GM12878 (cell line): ENCODE measurements at regions not wholly inside any gene's neighbourhood (a gene's known extent, or its start where the extent isn't known, plus 50 kb on each side); places are given as distances from the start of the nearest gene placed in this dataset.
A peak's percentile ranks its signal among the peaks of the same experiment; 100 is the strongest.

ENCODE experiments used
- ATAC-seq: fragments of 200-7000 bp; cut with Tn5 transposase; 3 replicates; pipeline ENCODE4 v1.9.1; 2020; ENCODE audit warnings: mild to moderate bottlenecking, moderate library complexity
- BruUV-seq: library from RNA; stranded (reverse); fragments of 400-500 nt; replicated peaks from 2 replicates; lab custom pipeline; 2021; lab: Mats Ljungman, UMichigan
- CTCF ChIA-PET: fragments of 300-600 bp; sonication (Branson Sonifier 250); formaldehyde crosslinking; extraction: SDS; loops from one replicate; lab custom pipeline; 2021; ENCODE audit warnings: inconsistent platforms; lab: Yijun Ruan, JAX
- POLR2A ChIA-PET: fragments of 350-600 bp; formaldehyde crosslinking; extraction: SDS; loops from one replicate; lab custom pipeline; 2021; ENCODE audit warnings: inconsistent platforms; lab: Charles Lee
- RAD21 ChIA-PET: fragments of 300-600 bp; sonication (Branson Sonifier 250); formaldehyde crosslinking; loops from one replicate; lab custom pipeline; 2023; ENCODE audit warnings: antibody characterized with exemption; ENCODE audit not compliant: unreplicated experiment; lab: Charles Lee
- SMC1A ChIA-PET: fragments of 300-600 bp; sonication (Branson Sonifier 250); formaldehyde crosslinking; loops from one replicate; lab custom pipeline; 2023; ENCODE audit not compliant: unreplicated experiment, uncharacterized antibody; lab: Charles Lee
- DNase-seq: peaks from one replicate; pipeline ENCODE4 v3.0.0-alpha.2; 2011; ENCODE audit warnings: low read depth, low spot score
- FAIRE-seq: peaks from 3 replicates; lab custom pipeline; 2011; peaks lifted over from hg19 to GRCh38; lab: Jason Lieb, UNC
- H2AFZ ChIP-seq: 2 replicates; pipeline ENCODE4 v1.6.0; 2011; ENCODE audit warnings: low read depth, low read length, control low read depth; ENCODE audit not compliant: control insufficient read depth
- H3K27ac ChIP-seq: 2 replicates; pipeline ENCODE4 v1.5.1; 2011; ENCODE audit warnings: control low read depth; ENCODE audit not compliant: control insufficient read depth, insufficient read depth
- H3K27me3 ChIP-seq, 2 experiments: replicated peaks in 1 of 2; 2 replicates each; pipeline versions ENCODE4 v1.6.0 to v1.6.1; 2011; ENCODE audit warnings: low read length in 1 of 2; ENCODE audit not compliant: control insufficient read depth in 2 of 2, insufficient read depth in 2 of 2
- H3K36me3 ChIP-seq, 2 experiments: 2 replicates each; pipeline ENCODE4 v1.5.1; 2011; ENCODE audit warnings: low read length in 1 of 2; ENCODE audit not compliant: control insufficient read depth in 2 of 2, insufficient read depth in 2 of 2
- H3K4me1 ChIP-seq: 2 replicates; pipeline ENCODE4 v1.6.1; 2011; ENCODE audit warnings: mild to moderate bottlenecking, low read length, moderate library complexity, mixed read lengths; ENCODE audit not compliant: control insufficient read depth, insufficient read depth
- H3K4me2 ChIP-seq: 2 replicates; pipeline ENCODE4 v1.6.0; 2011; ENCODE audit warnings: control low read depth; ENCODE audit not compliant: control insufficient read depth, insufficient read depth
- H3K4me3 ChIP-seq: fragments of 200-600 bp; sonication (generic); 2 replicates; pipeline ENCODE4 v1.5.1; 2016
- H3K79me2 ChIP-seq: 2 replicates; pipeline ENCODE4 v1.6.0; 2011; ENCODE audit warnings: low read length; ENCODE audit not compliant: control insufficient read depth, insufficient read depth
- H3K9ac ChIP-seq: 2 replicates; pipeline ENCODE4 v1.8.0; 2011; ENCODE audit warnings: low read length, control low read depth, mixed read lengths; ENCODE audit not compliant: control insufficient read depth, insufficient read depth
- H3K9me3 ChIP-seq: replicated peaks from 3 replicates; pipeline ENCODE4 v1.5.1; 2011; ENCODE audit warnings: mild to moderate bottlenecking, low read length; ENCODE audit not compliant: control insufficient read depth, insufficient read depth
- H4K20me1 ChIP-seq: 2 replicates; pipeline ENCODE4 v1.6.0; 2011; ENCODE audit not compliant: control insufficient read depth, insufficient read depth
- BCL3 ChIP-seq: IDR thresholded peaks from 2 replicates; pipeline ENCODE4 v1.6.1; 2011; ENCODE audit warnings: borderline replicate concordance, low read depth, mild to moderate bottlenecking, moderate library complexity, low read length; ENCODE audit not compliant: insufficient read depth, poor library complexity, severe bottlenecking
- MTA2 ChIP-seq: fragments of 450-650 bp; IDR thresholded peaks from 2 replicates; pipeline ENCODE4 v1.6.1; 2016; ENCODE audit warnings: low read depth, mild to moderate bottlenecking, moderate library complexity
- RUNX3 ChIP-seq: IDR thresholded peaks from 2 replicates; pipeline ENCODE4 v1.6.1; 2012; ENCODE audit warnings: low read length, inconsistent platforms
- SMARCA5 ChIP-seq: fragments of 450-650 bp; IDR thresholded peaks from 2 replicates; pipeline ENCODE4 v1.6.1; 2017; ENCODE audit warnings: mild to moderate bottlenecking
- SMC3 ChIP-seq: IDR thresholded peaks from 2 replicates; pipeline ENCODE4 v1.6.1; 2011; ENCODE audit warnings: low read length, improper control_type of control experiment, borderline replicate concordance
- SREBF1 ChIP-seq: IDR thresholded peaks from 2 replicates; pipeline ENCODE4 v1.6.1; 2012; ENCODE audit warnings: mild to moderate bottlenecking, low read length
- ZNF207 ChIP-seq: fragments of 450-650 bp; IDR thresholded peaks from 2 replicates; pipeline ENCODE4 v1.6.1; 2014; ENCODE audit warnings: antibody characterized with exemption, mild to moderate bottlenecking, borderline replicate concordance
- ZNF384 ChIP-seq: IDR thresholded peaks from 2 replicates; pipeline ENCODE4 v1.6.1; 2012; ENCODE audit warnings: low read depth, mild to moderate bottlenecking, low read length, improper control_type of control experiment, borderline replicate concordance
- WGBS: methylation state at CpG from one replicate; pipeline ENCODE4 v1.1.6; 2016; ENCODE audit warnings: low lambda C conversion rate; ENCODE audit not compliant: insufficient replicate concordance, insufficient coverage; ENCODE audit errors: missing lambda C conversion rate; 5-methylcytosine and 5-hydroxymethylcytosine counted together
- in situ Hi-C: fragments of 300-500 bp; cut with MboI; formaldehyde crosslinking; loops from 9 replicates; pipeline ENCODE4 v1.14.3; 2018; ENCODE audit warnings: mixed read lengths
- intact Hi-C: fragments of 100-400 bp; cut with micrococcal nuclease; formaldehyde crosslinking; loops from one replicate; pipeline ENCODE4 v1.14.2; 2022; ENCODE audit not compliant: unreplicated experiment
- TF ChIP-seq, protein P1 (sequence below): IDR thresholded peaks from 2 replicates; pipeline ENCODE4 v1.6.1; 2011; ENCODE audit warnings: borderline replicate concordance, low read depth, mild to moderate bottlenecking, moderate library complexity, mixed read lengths, low read length; ENCODE audit not compliant: insufficient read depth; ENCODE audit errors: extremely low read length
- TF ChIP-seq, protein P2 (sequence below): IDR thresholded peaks from 2 replicates; pipeline ENCODE4 v1.6.1; 2012; ENCODE audit warnings: improper control_type of control experiment, low read depth, low read length; ENCODE audit not compliant: insufficient replicate concordance
- TF ChIP-seq, protein P3 (sequence below): fragments of 450-650 bp; formaldehyde crosslinking; IDR thresholded peaks from 2 replicates; pipeline ENCODE4 v1.5.0; 2022; ENCODE audit warnings: mild to moderate bottlenecking, missing genetic modification characterization

DNA sequence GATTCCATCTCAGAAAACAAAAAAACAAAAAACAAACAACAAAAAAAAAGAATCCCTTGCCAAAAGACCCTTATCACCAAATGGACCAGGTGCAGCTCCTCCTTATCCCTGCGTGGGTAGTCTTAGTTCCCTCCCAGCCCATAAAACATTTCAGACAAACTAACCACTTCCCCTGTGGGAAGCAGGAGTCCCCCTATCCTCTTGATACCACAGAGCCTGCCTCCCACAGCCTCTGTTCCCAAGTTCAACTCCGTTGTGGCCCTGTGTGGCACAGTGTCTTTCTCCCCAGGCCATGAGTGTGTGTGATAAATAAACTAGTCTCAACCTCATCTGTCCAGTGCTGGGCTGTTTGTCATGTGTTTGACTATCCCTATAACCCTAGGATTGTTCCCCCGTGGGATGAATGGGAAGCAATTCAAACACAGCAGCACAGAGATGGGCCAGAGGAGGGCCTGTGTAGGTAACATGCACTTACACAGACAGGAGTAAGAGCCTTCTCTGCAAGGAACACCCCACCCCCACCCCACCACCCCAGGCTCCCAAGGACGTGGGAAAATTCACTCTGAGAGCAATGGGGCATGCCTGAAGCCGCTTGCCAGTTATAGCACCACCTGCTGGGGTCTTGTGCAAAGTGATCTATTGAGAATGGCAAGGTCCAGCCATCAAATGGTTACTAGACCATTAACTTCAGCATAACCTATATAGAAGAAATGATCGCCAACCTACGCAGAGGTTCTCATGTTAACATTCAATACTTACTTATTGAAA is 147.1 kb upstream of the GHITM start:
- BruUV-seq: no TSS peak
- in situ Hi-C loops (no loop called here), intact Hi-C loops (loop anchor here (5.0 to 10.0 kb wide), 5 partner anchors 75 to 1177 kb away; no protein-coding TSS in a partner anchor)
- H3K4me1 ChIP-seq: peaks cover 25% of the 10 kb centered on the region
- 31% methylated on average over 7 of the region's 7 CpGs for WGBS
- H3K27me3 ChIP-seq: no peaks in the 10 kb centered on the region; a peak in 1 of 4 replicates
- H3K36me3 ChIP-seq: no peaks in the 10 kb centered on the region
- RAD21 ChIA-PET: interaction anchor here (1.0 kb wide), 1 partner anchor 34 kb away, joined by 3 read pairs; no protein-coding TSS in a partner anchor
- SMC1A ChIA-PET: interaction anchor here (1.4 kb wide), 1 partner anchor 648 kb away, joined by 3 read pairs; no protein-coding TSS in a partner anchor
- H3K9me3 ChIP-seq: no peaks in the 10 kb centered on the region; the same call in 2 of the 3 replicates
- CTCF ChIA-PET: interaction anchor here (0.6 to 1.8 kb wide), 6 partner anchors 13 to 381 kb away, joined by 3 to 6 read pairs (median 3); no protein-coding TSS in a partner anchor
- H3K4me2 ChIP-seq: peak overlapping the region; percentile 11; the same call in 1 of the 2 replicates
- no peaks in the 10 kb centered on the region for H3K79me2 ChIP-seq
- H3K4me3 ChIP-seq: no peak overlapping the region
- ATAC-seq: peak; percentile 67
- FAIRE-seq: no peak
- peak; percentile 55 for DNase-seq
- POLR2A ChIA-PET: no interaction called here
- H2AFZ ChIP-seq: peak overlapping the region; percentile 22; the same call in 1 of the 2 replicates
- no peaks in the 10 kb centered on the region for H4K20me1 ChIP-seq
- H3K9ac ChIP-seq: no peak overlapping the region
- H3K27ac ChIP-seq: peak overlapping the region; percentile 22
- TF ChIP-seq, protein P1, sequence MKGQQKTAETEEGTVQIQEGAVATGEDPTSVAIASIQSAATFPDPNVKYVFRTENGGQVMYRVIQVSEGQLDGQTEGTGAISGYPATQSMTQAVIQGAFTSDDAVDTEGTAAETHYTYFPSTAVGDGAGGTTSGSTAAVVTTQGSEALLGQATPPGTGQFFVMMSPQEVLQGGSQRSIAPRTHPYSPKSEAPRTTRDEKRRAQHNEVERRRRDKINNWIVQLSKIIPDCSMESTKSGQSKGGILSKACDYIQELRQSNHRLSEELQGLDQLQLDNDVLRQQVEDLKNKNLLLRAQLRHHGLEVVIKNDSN: no peak
- TF ChIP-seq, protein P2, sequence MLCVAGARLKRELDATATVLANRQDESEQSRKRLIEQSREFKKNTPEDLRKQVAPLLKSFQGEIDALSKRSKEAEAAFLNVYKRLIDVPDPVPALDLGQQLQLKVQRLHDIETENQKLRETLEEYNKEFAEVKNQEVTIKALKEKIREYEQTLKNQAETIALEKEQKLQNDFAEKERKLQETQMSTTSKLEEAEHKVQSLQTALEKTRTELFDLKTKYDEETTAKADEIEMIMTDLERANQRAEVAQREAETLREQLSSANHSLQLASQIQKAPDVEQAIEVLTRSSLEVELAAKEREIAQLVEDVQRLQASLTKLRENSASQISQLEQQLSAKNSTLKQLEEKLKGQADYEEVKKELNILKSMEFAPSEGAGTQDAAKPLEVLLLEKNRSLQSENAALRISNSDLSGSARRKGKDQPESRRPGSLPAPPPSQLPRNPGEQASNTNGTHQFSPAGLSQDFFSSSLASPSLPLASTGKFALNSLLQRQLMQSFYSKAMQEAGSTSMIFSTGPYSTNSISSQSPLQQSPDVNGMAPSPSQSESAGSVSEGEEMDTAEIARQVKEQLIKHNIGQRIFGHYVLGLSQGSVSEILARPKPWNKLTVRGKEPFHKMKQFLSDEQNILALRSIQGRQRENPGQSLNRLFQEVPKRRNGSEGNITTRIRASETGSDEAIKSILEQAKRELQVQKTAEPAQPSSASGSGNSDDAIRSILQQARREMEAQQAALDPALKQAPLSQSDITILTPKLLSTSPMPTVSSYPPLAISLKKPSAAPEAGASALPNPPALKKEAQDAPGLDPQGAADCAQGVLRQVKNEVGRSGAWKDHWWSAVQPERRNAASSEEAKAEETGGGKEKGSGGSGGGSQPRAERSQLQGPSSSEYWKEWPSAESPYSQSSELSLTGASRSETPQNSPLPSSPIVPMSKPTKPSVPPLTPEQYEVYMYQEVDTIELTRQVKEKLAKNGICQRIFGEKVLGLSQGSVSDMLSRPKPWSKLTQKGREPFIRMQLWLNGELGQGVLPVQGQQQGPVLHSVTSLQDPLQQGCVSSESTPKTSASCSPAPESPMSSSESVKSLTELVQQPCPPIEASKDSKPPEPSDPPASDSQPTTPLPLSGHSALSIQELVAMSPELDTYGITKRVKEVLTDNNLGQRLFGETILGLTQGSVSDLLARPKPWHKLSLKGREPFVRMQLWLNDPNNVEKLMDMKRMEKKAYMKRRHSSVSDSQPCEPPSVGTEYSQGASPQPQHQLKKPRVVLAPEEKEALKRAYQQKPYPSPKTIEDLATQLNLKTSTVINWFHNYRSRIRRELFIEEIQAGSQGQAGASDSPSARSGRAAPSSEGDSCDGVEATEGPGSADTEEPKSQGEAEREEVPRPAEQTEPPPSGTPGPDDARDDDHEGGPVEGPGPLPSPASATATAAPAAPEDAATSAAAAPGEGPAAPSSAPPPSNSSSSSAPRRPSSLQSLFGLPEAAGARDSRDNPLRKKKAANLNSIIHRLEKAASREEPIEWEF: peak; percentile 23
- TF ChIP-seq ZNF384 (no peak), BCL3 (peak; percentile 47), SREBF1 (no peak), RUNX3 (peak; percentile 29; the same call in 1 of the 2 replicates), MTA2 (no peak), SMARCA5 (no peak), SMC3 (peak; percentile 48; the same call in 1 of the 2 replicates), ZNF207 (no peak)
- TF ChIP-seq, protein P3, sequence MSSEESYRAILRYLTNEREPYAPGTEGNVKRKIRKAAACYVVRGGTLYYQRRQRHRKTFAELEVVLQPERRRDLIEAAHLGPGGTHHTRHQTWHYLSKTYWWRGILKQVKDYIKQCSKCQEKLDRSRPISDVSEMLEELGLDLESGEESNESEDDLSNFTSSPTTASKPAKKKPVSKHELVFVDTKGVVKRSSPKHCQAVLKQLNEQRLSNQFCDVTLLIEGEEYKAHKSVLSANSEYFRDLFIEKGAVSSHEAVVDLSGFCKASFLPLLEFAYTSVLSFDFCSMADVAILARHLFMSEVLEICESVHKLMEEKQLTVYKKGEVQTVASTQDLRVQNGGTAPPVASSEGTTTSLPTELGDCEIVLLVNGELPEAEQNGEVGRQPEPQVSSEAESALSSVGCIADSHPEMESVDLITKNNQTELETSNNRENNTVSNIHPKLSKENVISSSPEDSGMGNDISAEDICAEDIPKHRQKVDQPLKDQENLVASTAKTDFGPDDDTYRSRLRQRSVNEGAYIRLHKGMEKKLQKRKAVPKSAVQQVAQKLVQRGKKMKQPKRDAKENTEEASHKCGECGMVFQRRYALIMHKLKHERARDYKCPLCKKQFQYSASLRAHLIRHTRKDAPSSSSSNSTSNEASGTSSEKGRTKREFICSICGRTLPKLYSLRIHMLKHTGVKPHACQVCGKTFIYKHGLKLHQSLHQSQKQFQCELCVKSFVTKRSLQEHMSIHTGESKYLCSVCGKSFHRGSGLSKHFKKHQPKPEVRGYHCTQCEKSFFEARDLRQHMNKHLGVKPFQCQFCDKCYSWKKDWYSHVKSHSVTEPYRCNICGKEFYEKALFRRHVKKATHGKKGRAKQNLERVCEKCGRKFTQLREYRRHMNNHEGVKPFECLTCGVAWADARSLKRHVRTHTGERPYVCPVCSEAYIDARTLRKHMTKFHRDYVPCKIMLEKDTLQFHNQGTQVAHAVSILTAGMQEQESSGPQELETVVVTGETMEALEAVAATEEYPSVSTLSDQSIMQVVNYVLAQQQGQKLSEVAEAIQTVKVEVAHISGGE (CRISPR knock-in tag): no peak
